ENCODE measurements at regions not wholly inside any gene's neighbourhood (a gene's known extent, or its start where the extent isn't known, plus 50 kb on each side); places are given as distances from the start of the nearest gene placed in this dataset.

DNA sequence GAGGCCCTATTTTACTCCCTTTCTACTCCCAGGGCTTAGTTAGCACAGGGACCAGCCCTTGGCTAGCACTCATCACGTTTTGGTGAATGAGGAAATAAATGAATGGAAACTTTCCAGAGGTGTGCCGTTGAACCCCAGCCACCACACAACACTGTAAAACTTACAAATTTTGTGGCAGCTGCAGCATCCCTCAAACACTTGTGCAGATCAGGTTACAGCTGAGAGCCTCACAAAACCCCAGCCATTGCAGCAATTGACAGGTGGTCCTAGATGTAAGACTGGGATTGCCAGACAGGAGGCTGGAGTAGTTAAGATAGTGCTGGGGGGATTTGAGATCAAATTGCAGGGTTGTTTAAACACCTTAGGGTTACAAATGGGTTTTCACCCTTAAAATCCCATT is 482.2 kb upstream of the KIF2A start:
- TF ChIP-seq, protein P1, sequence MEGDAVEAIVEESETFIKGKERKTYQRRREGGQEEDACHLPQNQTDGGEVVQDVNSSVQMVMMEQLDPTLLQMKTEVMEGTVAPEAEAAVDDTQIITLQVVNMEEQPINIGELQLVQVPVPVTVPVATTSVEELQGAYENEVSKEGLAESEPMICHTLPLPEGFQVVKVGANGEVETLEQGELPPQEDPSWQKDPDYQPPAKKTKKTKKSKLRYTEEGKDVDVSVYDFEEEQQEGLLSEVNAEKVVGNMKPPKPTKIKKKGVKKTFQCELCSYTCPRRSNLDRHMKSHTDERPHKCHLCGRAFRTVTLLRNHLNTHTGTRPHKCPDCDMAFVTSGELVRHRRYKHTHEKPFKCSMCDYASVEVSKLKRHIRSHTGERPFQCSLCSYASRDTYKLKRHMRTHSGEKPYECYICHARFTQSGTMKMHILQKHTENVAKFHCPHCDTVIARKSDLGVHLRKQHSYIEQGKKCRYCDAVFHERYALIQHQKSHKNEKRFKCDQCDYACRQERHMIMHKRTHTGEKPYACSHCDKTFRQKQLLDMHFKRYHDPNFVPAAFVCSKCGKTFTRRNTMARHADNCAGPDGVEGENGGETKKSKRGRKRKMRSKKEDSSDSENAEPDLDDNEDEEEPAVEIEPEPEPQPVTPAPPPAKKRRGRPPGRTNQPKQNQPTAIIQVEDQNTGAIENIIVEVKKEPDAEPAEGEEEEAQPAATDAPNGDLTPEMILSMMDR (IDR thresholded peaks at IDR 0.05): no peak
- ATAC-seq (no peak), DNase-seq (no peak)
- H3K4me3 ChIP-seq: no peak overlapping the region
- 29 to 43% methylated on average over 2 of the region's 2 CpGs for WGBS, 2 donors
- peaks cover 0 to 6% (median 0%) of the 10 kb centered on the region in 7 donors for H3K27me3 ChIP-seq
- no peaks in the 10 kb centered on the region for H3K36me3 ChIP-seq
- no peak overlapping the region for H3K27ac ChIP-seq
- no peaks in the 10 kb centered on the region for H3K4me1 ChIP-seq
- intact Hi-C loops (cut with DNase I): no loop called here
- H3K9me3 ChIP-seq: no peaks in the 10 kb centered on the region

DNA sequence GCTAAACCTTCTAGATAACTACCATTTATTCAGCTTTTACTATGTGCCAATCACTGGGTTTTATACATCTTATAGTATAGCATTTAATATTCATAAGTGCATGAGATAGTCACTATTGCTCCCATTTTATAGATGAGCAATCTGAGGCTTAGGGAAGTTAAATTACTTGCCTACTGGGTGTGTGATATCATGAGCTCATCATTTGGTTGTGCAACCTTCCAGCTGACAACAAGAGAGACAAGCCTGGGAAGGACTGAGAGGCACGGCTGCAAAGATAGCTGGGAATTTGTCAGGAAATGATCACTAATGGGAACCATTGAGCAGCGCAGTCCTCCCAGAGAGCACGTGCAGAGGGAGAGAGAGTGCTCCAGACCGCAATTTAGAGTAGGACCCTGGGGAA is 481.6 kb upstream of the KIF2A start:
- no peak for DNase-seq
- 82 to 83% methylated on average over 4 of the region's 4 CpGs for WGBS, 2 donors
- intact Hi-C loops (cut with DNase I): no loop called here
- Histone ChIP-seq H3K4me1 (no peaks in the 10 kb centered on the region), H3K9me3 (no peaks in the 10 kb centered on the region), H3K27me3 (peaks cover 0 to 6% (median 0%) of the 10 kb centered on the region in 7 donors), H3K27ac (no peak overlapping the region), H3K4me3 (no peak overlapping the region), H3K36me3 (no peaks in the 10 kb centered on the region)
- ATAC-seq: no peak
- TF ChIP-seq, protein P1 (IDR thresholded peaks at IDR 0.05): no peak

DNA sequence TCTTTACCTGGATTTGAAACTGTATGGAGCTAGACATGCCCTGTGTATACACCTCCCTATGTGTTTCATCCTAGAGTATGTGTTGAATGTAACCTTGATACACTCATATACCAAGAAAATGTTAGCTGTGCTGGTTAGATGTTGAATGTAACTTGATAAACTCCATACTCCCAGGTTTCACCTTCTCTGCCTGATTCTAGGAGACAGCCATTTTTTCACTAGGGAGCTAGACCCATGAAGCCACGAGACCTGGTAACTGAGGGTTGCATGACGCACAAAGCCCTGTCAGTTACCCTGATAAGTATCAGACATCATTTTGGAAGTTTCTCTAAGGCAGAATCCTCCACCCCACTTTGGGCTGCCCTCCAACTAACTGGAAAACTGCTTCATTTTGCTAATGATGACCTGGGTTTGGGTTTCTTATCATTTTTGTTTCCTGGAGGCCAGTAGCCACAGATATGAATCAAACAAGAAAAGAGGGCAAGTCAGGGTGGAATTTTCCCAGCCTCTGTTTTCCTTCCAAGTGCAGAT is 478.5 kb upstream of the KIF2A start:
- 58 to 63% methylated on average over 2 of the region's 2 CpGs for WGBS, 2 donors

DNA sequence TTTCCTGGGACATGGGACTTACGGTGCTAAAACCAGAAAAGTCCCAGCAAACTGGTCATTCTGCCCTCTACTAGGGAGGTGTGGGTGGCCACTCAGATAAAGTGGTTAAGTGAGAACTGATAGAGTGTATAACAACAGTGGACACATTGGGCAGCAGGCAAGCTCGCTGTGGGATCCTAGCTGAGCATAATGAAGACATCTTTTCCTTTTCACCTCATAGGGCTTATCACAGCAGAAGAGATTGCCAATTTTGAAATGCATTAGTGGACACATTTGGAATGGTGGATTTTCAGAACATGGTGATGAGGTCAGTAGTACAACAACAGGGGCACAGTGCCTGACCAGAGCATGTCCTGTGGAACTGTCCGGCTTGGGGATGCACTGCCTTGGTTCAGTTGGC is 477.1 kb upstream of the KIF2A start:
- Histone ChIP-seq H3K4me1 (no peaks in the 10 kb centered on the region), H3K9me3 (no peaks in the 10 kb centered on the region), H3K4me3 (no peak overlapping the region), H3K36me3 (no peaks in the 10 kb centered on the region), H3K27me3 (no peaks in the 10 kb centered on the region), H3K27ac (no peak overlapping the region)
- ATAC-seq (no peak), DNase-seq (no peak)
- intact Hi-C loops (cut with DNase I): no loop called here
- TF ChIP-seq, protein P1 (IDR thresholded peaks at IDR 0.05): no peak
- WGBS, 2 donors: 88 to 89% methylated on average over 3 of the region's 3 CpGs

More for the DNA sequence above, 478.5 kb upstream of the KIF2A start:
- H3K4me1 ChIP-seq: no peaks in the 10 kb centered on the region
- no peaks in the 10 kb centered on the region for H3K36me3 ChIP-seq
- H3K4me3 ChIP-seq: no peak overlapping the region
- peaks cover 0 to 6% (median 0%) of the 10 kb centered on the region in 7 donors for H3K27me3 ChIP-seq
- no peak overlapping the region for H3K27ac ChIP-seq
- DNase-seq: no peak
- TF ChIP-seq, protein P1 (IDR thresholded peaks at IDR 0.05): no peak
- H3K9me3 ChIP-seq: no peaks in the 10 kb centered on the region
- ATAC-seq: no peak
- intact Hi-C loops (cut with DNase I): no loop called here
